GM19467 (cell line): ENCODE measurements at regions not wholly inside any gene's neighbourhood (a gene's known extent, or its start where the extent isn't known, plus 50 kb on each side); places are given as distances from the start of the nearest gene placed in this dataset.

Source experiments
- ATAC-seq: cut with Tn5 transposase; IDR thresholded peaks from one replicate; pipeline ENCODE4 v1.9.1; 2021; ENCODE audit warnings: mild to moderate bottlenecking, moderate library complexity; ENCODE audit not compliant: unreplicated experiment

GRCh38 chr4:110290511-110290910 lies 92.1 kb upstream of the ELOVL6 start:
- no peak for ATAC-seq

GRCh38 chr4:110289601-110290100 lies 91.2 kb upstream of the ELOVL6 start:
- ATAC-seq = no peak

- ATAC-seq = peak; percentile 99
Observed at GRCh38 chr4:110287130-110287529, 88.7 kb upstream of the ELOVL6 start.

- ATAC-seq = no peak
Observed at GRCh38 chr4:110278127-110278526, 79.7 kb upstream of the ELOVL6 start.

GRCh38 chr4:110275871-110276270 lies 77.5 kb upstream of the ELOVL6 start:
- no peak for ATAC-seq

GRCh38 chr4:110271986-110272385 lies 73.6 kb upstream of the ELOVL6 start:
- no peak for ATAC-seq

GRCh38 chr4:110270492-110271197 lies 72.2 kb upstream of the ELOVL6 start:
- no peak for ATAC-seq

- ATAC-seq = no peak
Observed at GRCh38 chr4:110268790-110269189, 70.4 kb upstream of the ELOVL6 start.

GRCh38 chr4:110268352-110268751 lies 69.9 kb upstream of the ELOVL6 start:
- ATAC-seq = no peak

GRCh38 chr4:110266136-110266535 lies 67.7 kb upstream of the ELOVL6 start:
- no peak for ATAC-seq

- no peak for ATAC-seq
Observed at GRCh38 chr4:110265001-110265400, 66.6 kb upstream of the ELOVL6 start.

GRCh38 chr4:110260299-110260698 lies 61.9 kb upstream of the ELOVL6 start:
- no peak for ATAC-seq

GRCh38 chr4:110250023-110250387 lies 51.6 kb upstream of the ELOVL6 start:
- ATAC-seq = no peak

- no peak for ATAC-seq
Observed at GRCh38 chr4:110248831-110249253, 50.4 kb upstream of the ELOVL6 start.
